ENCODE measurements at regions not wholly inside any gene's neighbourhood (a gene's known extent, or its start where the extent isn't known, plus 50 kb on each side); places are given as distances from the start of the nearest gene placed in this dataset.

DNA sequence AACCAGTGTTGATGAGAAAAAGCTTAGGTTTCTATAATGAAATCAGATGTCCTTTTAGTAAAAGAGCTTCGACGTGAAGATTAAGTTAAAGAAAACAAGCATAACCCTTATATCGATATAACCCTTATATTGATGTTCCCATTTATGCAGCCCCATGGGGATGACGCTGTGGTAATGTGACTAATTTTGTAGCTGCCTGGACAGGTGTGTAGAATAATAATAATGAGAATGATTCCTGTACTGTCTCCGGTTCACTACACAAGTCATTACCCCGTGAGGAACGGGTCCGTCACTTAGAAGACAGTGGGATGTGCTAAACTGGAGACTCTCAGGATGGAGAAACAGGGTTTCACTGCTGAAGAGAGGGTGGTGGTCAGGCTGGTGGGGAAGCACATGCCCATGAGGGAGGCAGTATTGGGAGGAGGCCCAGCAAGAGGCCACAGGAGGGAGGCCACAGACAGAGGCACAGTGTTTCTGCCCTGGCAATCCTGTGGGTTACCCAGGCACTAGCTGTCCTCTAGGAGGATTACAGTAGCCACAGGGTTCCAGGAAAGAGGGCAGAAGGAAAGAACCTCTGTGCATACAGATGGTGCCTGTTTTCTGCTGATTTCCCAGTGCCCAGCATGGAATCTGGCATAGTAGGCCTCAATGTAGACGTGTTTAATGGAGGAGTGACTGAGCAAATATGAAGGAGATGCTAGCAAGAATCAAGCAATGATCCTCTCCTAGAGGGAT is 191.1 kb upstream of the TSC22D2 start:
- no peak for DNase-seq (ENCODE audit: low spot score)

GRCh38 chr3:150216041-150216811 is 191.9 kb upstream of the TSC22D2 start:
- DNase-seq (ENCODE audit: low spot score), result peak; percentile 65

DNA sequence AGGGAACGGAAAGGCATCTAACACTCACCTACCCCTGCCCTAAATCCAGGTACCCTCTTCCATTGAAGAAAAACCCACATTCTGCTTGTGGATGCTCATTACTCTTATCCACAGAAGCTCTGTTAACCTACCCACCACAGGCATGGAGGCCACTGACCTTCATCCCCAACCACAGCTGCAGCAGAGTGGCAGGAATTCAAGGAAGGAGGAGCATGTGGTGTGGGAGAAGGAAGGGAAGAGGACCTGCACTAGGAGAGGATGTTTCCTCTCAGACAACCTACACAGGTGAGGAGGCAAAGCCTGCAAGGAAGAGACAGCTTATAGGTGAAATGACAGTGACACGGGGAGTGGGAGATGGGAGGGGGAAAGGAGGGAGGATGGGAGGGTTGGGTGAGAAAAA is 192.5 kb upstream of the TSC22D2 start:
- no peak for DNase-seq (ENCODE audit: low spot score)

GRCh38 chr3:150213577-150213976 is 194.5 kb upstream of the TSC22D2 start:
- DNase-seq (ENCODE audit: low spot score), result no peak

- DNase-seq (ENCODE audit: low spot score), result no peak
Measured at GRCh38 chr3:150210461-150211110, 197.5 kb upstream of the TSC22D2 start.

- no peak for DNase-seq (ENCODE audit: low spot score)
Measured at GRCh38 chr3:150203273-150203672, 204.8 kb upstream of the TSC22D2 start.

DNA sequence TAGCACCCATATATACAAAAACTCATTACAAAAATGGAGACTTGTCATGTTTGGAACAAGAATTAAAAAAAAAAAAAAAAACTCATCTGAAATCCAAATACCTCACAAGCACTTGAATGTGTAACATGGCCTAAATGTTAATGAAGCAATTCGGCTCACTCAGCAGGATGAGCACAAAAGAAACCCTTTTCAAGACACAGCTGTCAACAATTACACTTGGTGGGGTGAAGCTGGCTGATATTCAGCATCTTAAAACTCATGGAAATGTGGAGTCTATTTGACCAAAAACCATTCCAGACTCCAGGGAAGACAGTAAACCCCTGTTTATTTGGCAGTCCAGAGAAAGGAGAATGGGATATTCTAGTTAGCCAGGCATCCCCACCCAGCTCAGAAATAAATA is 205.4 kb upstream of the TSC22D2 start:
- DNase-seq (ENCODE audit: low spot score), result no peak

GRCh38 chr3:150194957-150195356 is 213.1 kb upstream of the TSC22D2 start:
- DNase-seq (ENCODE audit: low spot score), result no peak

- DNase-seq (ENCODE audit: low spot score), result no peak
Measured at GRCh38 chr3:150194513-150194912, 213.6 kb upstream of the TSC22D2 start.

- DNase-seq (ENCODE audit: low spot score), result no peak
Measured at GRCh38 chr3:150184426-150185071, 213.9 kb upstream of the PFN2 start.

DNA sequence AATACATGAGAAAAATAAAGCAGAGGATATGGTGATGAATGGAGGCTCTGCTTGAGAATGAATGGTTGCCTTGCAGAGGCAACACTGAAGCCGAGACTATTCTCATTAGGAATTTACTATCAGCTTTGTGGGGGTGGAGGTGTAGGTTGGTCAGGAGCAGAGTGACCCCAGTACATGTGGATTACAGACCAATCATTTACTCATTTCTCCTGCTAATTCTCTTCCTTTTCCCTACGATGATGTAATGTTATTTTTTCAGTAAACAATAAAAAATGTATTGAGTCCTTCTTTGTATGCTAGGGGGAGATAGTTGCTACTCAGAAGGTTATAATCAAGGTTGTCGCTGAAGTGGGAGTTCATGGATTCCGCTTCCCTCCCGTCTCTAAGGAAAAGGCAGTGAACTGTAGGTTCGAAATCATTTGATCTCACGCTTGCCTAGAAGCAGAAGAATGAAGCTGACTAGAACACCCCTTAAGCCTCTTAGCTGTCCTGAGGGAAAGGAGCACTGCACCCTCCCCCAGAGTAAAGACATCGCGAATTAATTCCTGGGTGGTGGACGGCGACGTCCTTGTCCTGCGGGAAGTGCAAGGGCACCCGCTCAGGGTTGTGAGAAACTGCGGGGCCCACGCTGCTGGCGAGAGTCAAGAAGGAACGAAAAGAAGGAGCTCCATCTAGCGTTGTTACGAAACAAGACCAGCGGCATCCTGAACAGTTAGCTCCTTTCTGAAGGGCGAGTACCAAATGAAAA is 213.2 kb upstream of the PFN2 start:
- DNase-seq (ENCODE audit: low spot score), result peak; percentile 75

DNA sequence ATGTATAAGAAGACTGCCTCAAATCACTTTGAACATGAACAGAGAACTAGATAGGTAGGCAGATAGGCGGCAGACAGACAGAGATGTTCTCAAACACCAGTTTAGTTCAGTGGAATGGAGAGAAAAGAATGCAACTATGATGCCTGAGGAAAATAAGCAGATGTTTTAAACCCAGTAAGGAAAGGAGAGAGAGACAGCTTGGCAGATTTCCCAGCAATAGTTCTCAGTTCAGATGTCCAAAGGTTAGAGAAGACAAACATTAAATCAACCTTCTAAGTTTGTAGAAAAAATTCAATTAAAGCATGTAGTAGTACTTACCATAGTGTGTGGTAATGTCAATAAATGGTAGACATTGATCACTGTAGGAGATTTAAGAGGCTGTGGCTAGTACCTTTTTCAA is 209.6 kb upstream of the PFN2 start:
- DNase-seq (ENCODE audit: low spot score), result no peak

GRCh38 chr3:150179330-150179729 is 208.6 kb upstream of the PFN2 start:
- no peak for DNase-seq (ENCODE audit: low spot score)

- no peak for DNase-seq (ENCODE audit: low spot score)
Measured at GRCh38 chr3:150177673-150178381, 207.1 kb upstream of the PFN2 start.

DNA sequence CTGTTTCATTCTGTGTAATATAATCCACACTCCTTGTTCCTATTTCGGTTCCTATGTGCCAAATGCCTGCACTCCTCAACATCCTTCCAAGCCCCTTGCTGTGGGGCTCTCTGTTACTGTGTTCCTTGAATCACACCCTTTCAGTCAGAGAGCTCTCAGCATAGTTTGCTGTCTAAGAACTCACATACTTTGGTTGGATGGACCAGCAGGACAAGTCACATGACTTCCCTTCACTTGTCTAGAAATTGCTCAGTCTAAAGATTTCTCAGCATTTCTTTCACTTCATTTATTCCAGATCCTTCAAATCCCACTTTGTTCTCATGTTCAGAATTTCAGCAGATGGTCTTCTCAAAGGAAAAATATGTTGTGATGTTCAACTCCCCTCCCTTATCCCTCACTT is 203.5 kb upstream of the PFN2 start:
- no peak for DNase-seq (ENCODE audit: low spot score)

GRCh38 chr3:150172356-150172755 is 201.7 kb upstream of the PFN2 start:
- DNase-seq (ENCODE audit: low spot score), result no peak

- no peak for DNase-seq (ENCODE audit: low spot score)
Measured at GRCh38 chr3:150170852-150171520, 200.3 kb upstream of the PFN2 start.

DNA sequence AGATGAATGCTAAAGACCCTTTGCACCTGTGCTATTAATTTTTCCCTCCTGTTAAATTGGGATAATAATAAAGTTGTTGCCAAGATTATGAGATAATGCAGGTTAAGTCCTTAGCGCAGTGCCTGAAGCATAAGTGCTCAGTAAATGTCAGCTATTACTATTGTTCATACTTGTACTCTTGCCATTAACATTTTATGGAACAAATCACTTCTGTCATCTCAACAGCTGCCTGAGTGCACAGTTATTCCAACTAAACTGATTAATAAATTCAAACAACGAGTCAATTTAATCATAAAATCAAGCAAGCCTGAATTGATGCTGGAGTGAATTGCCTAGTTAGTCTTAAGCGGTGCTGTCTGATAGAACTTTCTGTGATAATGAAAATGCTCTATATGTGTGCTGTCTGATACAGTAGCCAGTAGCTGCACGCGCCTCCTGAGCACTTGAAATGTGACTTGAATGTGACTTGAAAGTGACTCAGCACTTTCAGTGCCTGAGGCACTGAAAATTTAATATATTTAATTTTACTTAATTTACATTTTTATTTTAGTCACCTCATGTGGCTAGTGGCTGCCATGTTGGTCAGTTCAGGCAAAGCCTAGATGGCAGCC is 198.7 kb upstream of the PFN2 start:
- no peak for DNase-seq (ENCODE audit: low spot score)

DNA sequence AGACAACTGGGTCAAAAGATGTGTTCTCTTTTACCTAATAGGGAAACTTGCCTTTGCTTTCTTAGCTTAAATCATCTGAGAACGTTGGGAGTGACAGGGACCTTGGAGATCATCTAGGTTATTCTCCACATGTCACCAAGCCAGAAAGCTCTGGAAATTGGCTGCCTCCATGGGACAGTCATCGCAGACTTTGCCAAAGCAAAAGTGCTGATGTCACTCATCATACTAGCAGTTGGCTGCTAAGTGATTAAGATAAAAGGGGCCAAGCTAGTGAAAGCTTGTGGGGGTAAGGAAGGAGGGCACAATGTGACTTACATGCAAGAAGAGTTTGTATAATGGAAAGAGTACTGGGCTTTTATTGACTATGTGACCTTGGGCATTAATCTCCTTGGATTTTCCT is 198.0 kb upstream of the PFN2 start:
- DNase-seq (ENCODE audit: low spot score), result no peak

Data from ureter (tissue), 1 donor.